GM12874 (cell line): ENCODE measurements at regions not wholly inside any gene's neighbourhood (a gene's known extent, or its start where the extent isn't known, plus 50 kb on each side); places are given as distances from the start of the nearest gene placed in this dataset.

Source experiments
- CTCF ChIP-seq: IDR thresholded peaks from 2 replicates; pipeline ENCODE4 v1.5.1; 2011; ENCODE audit warnings: low read depth, mild to moderate bottlenecking, control low read depth, low read length, moderate library complexity; ENCODE audit not compliant: insufficient read depth

DNA sequence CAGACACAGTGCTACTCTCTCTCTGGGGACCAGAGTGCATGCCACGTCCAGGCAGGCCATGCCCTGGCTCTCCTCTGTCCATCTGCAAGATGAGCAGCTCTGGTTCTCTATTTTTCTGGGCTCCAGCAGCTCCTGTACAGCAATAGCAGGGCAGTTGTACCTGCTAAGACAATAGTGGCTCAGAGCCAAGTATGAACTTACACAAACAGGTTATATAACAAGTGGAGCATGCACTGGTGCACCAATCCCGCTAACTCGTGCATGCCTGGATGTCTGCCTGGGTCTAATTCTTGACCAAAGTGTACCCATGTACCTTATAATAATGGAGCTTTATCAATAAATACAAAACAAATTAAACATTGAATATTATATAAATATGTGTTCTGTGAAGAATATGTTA is 392.3 kb downstream of the CENPC start:
- no peak for TF ChIP-seq CTCF

- TF ChIP-seq CTCF = no peak
Measured at GRCh38 chr4:67151376-67152343, 393.6 kb downstream of the CENPC start.

GRCh38 chr4:67141586-67141985 is 403.7 kb downstream of the CENPC start:
- no peak for TF ChIP-seq CTCF

DNA sequence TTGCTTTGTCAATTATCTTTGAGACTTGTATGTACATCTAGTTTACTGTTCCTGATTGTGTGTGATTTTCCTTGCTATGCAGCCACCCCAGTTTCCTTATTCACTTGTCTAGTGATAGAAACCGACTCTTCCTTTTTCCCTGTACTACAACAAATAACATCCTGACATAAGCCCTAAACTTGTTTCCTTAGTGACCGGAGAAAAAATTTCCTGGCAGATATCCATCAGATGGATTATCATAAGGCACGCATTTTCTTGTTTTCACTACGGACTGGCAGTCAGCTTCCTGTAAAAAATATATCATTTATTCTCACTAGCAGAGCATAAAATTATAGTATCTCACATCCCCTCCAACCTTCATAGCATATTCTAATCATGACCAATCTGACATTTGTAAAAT is 410.7 kb downstream of the CENPC start:
- no peak for TF ChIP-seq CTCF

GRCh38 chr4:67133162-67133561 is 412.1 kb downstream of the CENPC start:
- TF ChIP-seq CTCF = no peak

DNA sequence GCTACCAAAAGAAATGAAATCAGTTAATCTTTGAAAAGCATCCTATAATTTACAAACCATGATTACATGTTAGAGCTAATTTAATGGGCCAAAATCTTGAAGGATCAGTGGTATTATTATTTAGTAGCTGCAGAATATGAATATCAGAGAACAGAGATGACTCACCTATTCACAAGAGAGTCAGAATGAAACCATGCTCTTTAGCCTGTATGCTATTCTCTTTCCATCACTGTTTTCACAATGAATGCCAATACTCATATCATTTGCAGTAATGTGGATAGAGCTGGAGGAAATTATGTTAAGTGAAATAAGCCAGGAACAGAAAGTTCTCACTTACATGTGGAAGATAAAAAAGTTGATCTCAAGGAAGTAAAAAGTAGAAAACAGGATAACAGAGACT is 414.1 kb downstream of the CENPC start:
- no peak for TF ChIP-seq CTCF

- TF ChIP-seq CTCF = no peak
Measured at GRCh38 chr4:67130411-67130810, 414.9 kb downstream of the CENPC start.
